C4-2B (cell line): ENCODE measurements at regions not wholly inside any gene's neighbourhood (a gene's known extent, or its start where the extent isn't known, plus 50 kb on each side); places are given as distances from the start of the nearest gene placed in this dataset.

Experiments
- CTCF ChIP-seq: fragments of 450-650 bp; conservative IDR thresholded peaks from 2 replicates; pipeline ENCODE4 v1.5.1; 2017; ENCODE audit warnings: mild to moderate bottlenecking
- ZFX ChIP-seq: fragments of 450-650 bp; IDR thresholded peaks from 2 replicates; pipeline ENCODE4 v1.6.1; 2017

DNA sequence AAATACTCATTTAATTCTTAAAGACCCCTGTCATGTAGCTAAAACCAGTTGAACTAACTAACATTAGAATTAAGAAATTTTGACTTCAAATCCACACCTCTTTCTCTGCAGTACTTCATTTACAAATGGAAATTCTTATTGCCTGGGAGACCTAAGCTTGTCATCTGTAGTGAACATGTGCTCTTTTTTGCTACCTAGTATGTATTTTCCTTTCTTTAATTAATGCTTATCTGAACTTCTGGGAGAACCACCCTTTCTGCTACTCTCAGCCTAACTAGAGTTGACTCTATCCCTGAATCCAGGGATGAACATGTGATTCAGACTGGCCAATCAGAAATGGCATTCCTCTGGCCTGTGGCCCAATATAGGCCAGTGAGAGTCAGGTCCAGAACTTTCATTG, 75.9 kb upstream of the A1CF start:
- no peak for TF ChIP-seq CTCF
- no peak for TF ChIP-seq ZFX
